Stimulated activated CD4-positive, alpha-beta T cell treated with anti-CD3 and anti-CD28 coated beads, Interleukin-4, amount 100 ng/mL, for 1 hour (primary cell): ENCODE measurements at regions not wholly inside any gene's neighbourhood (a gene's known extent, or its start where the extent isn't known, plus 50 kb on each side); places are given as distances from the start of the nearest gene placed in this dataset.

ENCODE experiments used
- DNase-seq: peaks from one replicate; pipeline ENCODE4 v3.0.0-alpha.2; 2020

- DNase-seq = no peak
These were observed 60.4 kb upstream of the TNP1 start for GRCh38 chr2:216920143-216920876.

DNA sequence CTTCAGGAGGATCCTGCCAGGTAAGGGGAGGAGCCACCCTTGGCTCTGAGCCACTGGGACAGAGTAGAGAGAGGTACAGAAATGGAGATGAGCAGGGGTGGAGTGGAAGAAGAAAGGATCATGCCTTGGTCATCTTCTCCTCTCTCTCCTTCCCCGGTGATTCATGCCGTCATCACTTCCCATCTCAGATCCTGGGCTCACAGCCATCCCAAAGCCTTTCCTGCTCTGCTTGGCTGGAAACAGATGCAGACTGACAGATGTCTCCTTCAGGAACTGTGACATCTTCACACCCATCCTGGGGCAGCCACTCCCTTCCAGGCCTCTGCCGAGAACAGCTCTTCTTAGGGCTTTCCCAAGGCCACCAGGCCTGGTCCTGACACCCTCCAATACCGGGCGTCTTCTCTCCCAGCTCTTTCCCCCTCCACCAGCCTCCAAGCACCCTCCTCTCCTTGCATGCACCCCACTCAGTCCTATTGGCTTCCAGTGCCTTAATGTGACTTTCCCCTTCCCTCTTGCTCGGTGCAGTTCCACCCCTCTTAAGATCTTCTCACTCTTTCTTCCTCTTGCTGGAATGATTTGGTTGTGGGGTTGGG is 58.3 kb upstream of the TNP1 start:
- no peak for DNase-seq

DNA sequence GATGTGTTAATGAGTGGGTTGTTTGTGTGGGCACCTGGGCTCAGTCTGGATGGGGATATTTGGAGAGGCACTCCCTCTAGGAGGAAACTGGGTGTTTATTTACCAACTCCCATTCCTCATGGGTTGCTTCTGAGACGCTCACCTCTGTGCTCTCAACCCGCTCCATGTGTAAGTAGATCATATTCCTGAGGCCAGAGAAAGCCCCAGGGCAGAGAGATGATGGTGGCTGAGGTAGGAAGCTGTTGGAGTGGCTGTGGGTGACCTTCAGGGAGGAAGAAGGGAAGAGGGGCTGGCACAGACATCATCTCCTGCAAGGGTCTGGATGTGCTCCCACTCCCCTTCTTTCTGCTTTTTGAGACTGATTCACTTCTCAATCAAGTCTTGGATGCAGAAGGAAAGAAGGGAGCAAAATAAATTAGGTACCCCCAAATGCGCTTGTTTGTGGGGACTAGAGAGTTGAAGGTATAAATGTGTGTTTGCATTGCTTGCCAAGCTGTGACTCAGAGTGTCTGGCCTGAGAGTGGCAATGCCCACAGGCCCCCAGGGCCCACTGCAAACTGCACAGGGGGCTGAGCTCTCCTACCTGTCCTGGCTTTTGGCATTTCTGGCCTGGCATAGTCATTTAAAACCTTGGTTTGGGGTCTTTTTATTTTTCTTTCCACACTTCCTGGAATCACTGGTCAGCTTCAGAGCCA is 57.2 kb upstream of the TNP1 start:
- DNase-seq = no peak

DNA sequence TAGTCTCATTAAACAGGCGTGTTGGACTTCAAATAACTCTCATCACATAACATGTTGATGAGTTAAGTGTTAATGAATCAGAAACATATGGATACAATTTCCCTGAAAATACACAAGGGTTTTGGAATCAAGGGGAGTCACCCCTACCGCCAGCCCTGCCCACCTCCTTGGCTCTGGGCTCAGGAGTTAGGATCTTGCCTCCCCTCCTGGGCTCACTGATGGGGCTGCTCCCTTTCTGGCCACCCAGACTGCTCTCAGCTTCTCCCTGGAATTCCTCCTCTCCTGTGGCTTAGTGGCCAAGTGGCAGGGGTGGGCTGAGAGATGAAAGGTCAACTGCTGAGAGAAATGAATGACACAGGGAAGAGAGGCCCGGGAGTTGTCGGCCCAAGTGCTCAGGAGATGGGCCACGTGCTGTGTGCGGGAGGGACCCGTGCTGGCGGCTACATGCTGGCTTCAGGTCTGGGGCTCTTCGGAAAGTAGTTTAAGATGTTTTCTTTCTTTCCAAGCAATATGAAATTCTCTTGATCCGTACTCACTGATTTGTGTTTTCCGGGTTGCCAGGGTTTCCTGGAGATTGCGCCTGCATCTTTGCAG is 55.8 kb upstream of the TNP1 start:
- no peak for DNase-seq

GRCh38 chr2:216914491-216914890 is 54.6 kb upstream of the TNP1 start:
- DNase-seq = no peak

DNA sequence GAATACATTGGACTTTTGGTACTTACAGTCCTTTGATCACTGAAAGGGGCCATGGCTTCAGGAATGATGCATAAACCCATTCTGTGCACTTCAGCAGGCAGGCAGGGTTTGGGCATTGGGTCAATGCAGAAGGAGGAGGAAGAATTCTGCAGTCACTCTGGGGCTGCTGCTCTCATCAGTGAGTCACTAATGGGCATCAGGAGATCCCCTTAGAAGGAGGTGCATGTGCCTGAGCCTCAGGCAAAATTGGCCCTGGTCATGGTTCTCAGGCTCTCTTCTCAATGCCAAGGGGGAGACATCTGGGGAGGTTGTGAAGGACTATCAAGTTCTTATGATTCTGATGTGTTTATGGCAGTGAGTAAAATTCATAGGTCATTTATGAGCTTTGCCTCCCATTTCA is 52.0 kb upstream of the TNP1 start:
- DNase-seq = no peak

DNA sequence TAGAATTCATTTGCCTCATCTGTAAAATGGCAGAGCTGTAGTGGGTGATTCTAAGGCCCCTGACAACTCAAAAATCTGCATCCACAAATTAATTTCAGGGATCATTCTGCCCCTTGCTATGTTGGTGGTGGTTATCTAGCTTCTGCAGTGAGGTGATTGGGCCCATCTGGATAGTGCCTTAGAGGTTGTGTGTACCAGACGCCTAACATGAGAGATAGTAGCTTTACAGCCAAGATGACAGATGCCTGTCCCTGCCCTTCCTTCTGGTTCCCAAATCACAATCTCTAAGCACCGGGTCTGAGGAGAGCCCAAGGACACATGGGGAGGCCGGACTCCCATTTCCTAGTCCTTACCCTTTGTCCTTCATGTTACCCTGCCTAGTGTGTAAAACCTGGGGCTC is 51.1 kb upstream of the TNP1 start:
- DNase-seq = no peak

- DNase-seq = no peak
These were observed 49.8 kb upstream of the TNP1 start for GRCh38 chr2:216909541-216910210.
